Liver (tissue), 7 donors: ENCODE measurements at regions not wholly inside any gene's neighbourhood (a gene's known extent, or its start where the extent isn't known, plus 50 kb on each side); places are given as distances from the start of the nearest gene placed in this dataset.

ENCODE experiments used
- DNase-seq: peaks from one replicate; pipeline ENCODE4 v3.0.0-alpha.2; 2017; ENCODE audit warnings: low spot score
- H3K27ac ChIP-seq, 2 donors: one replicate each; pipeline ENCODE4 v1.7.0; 2013; ENCODE audit warnings: inconsistent platforms in 2 of 2, low read length in 2 of 2, control low read depth in 1 of 2, low read depth in 1 of 2, mild to moderate bottlenecking in 1 of 2
- H3K27me3 ChIP-seq, 4 donors: one replicate each; pipeline versions ENCODE4 v1.6.1 to v1.7.0; 2013; ENCODE audit warnings: low read length in 3 of 4, inconsistent platforms in 1 of 4, mild to moderate bottlenecking in 1 of 4, moderate library complexity in 1 of 4; ENCODE audit not compliant: control insufficient read depth in 4 of 4, insufficient read depth in 4 of 4
- H3K36me3 ChIP-seq, 4 donors: one replicate each; pipeline versions ENCODE4 v1.6.1 to v1.7.0; 2013; ENCODE audit warnings: low read length in 3 of 4, mild to moderate bottlenecking in 3 of 4, low read depth in 1 of 4, moderate library complexity in 1 of 4; ENCODE audit not compliant: control insufficient read depth in 4 of 4, insufficient read depth in 3 of 4
- H3K4me1 ChIP-seq, 4 donors: one replicate each; pipeline versions ENCODE4 v1.6.1 to v1.7.0; 2013; ENCODE audit warnings: low read length in 3 of 4, mild to moderate bottlenecking in 3 of 4, moderate library complexity in 1 of 4; ENCODE audit not compliant: control insufficient read depth in 4 of 4, insufficient read depth in 4 of 4
- H3K4me3 ChIP-seq, 3 donors: one replicate each; pipeline versions ENCODE4 v1.6.1 to v1.7.0; 2013; ENCODE audit warnings: low read length in 3 of 3, control low read depth in 1 of 3, low read depth in 1 of 3, mild to moderate bottlenecking in 1 of 3
- H3K9ac ChIP-seq, 2 donors: one replicate each; pipeline ENCODE4 v1.7.0; 2013; ENCODE audit warnings: low read length in 2 of 2, mild to moderate bottlenecking in 2 of 2, moderate library complexity in 2 of 2, control low read depth in 1 of 2, low read depth in 1 of 2
- H3K9me3 ChIP-seq, 4 donors: one replicate each; pipeline versions ENCODE4 v1.6.1 to v1.7.0; 2013; ENCODE audit warnings: low read length in 3 of 4; ENCODE audit not compliant: control insufficient read depth in 4 of 4
- EGR1 ChIP-seq, 2 donors: IDR thresholded peaks; 2 replicates each; pipeline ENCODE4 v1.6.1; 2016 to 2018; ENCODE audit warnings: antibody characterized with exemption in 2 of 2, low read depth in 2 of 2
- FOXA1 ChIP-seq: IDR thresholded peaks from 2 replicates; pipeline ENCODE4 v1.6.1; 2016; ENCODE audit warnings: antibody characterized with exemption
- FOXA2 ChIP-seq: IDR thresholded peaks from 2 replicates; pipeline ENCODE4 v1.6.1; 2016; ENCODE audit warnings: antibody characterized with exemption
- GABPA ChIP-seq, 2 donors: IDR thresholded peaks in 1 of 2; conservative IDR thresholded peaks in 1 of 2; 2 replicates each; pipeline ENCODE4 v1.6.1; 2016; ENCODE audit warnings: antibody characterized with exemption in 2 of 2, mild to moderate bottlenecking in 1 of 2, moderate library complexity in 1 of 2
- HNF4A ChIP-seq, 2 donors: conservative IDR thresholded peaks; 2 replicates each; pipeline ENCODE4 v1.6.1; 2016; ENCODE audit warnings: antibody characterized with exemption in 2 of 2, mild to moderate bottlenecking in 2 of 2
- HNF4G ChIP-seq: IDR thresholded peaks from 2 replicates; pipeline ENCODE4 v1.6.1; 2016; ENCODE audit warnings: antibody characterized with exemption
- JUND ChIP-seq, 2 donors: IDR thresholded peaks; 2 replicates each; pipeline ENCODE4 v1.6.1; 2016; ENCODE audit warnings: antibody characterized with exemption in 2 of 2
- NR2F2 ChIP-seq: IDR thresholded peaks from 2 replicates; pipeline ENCODE4 v1.6.1; 2016; ENCODE audit warnings: antibody characterized with exemption
- RAD21 ChIP-seq, 2 donors: IDR thresholded peaks; 2 replicates each; pipeline ENCODE4 v1.6.1; 2016; ENCODE audit warnings: antibody characterized with exemption in 2 of 2, mild to moderate bottlenecking in 2 of 2
- RXRA ChIP-seq, 2 donors: IDR thresholded peaks; 2 replicates each; pipeline ENCODE4 v1.6.1; 2017 to 2018; ENCODE audit warnings: antibody characterized with exemption in 2 of 2, mild to moderate bottlenecking in 1 of 2
- TAF1 ChIP-seq: conservative IDR thresholded peaks from 2 replicates; pipeline ENCODE4 v1.6.1; 2016; ENCODE audit warnings: antibody characterized with exemption, mild to moderate bottlenecking
- YY1 ChIP-seq: IDR thresholded peaks from 2 replicates; pipeline ENCODE4 v1.6.1; 2016; ENCODE audit warnings: antibody characterized with exemption, mild to moderate bottlenecking
- WGBS: extraction: QIAGEN DNeasy Blood & Tissue Kit; methylation state at CpG from one replicate; pipeline ENCODE4 v1.1.7; 2013; 5-methylcytosine and 5-hydroxymethylcytosine counted together
- TF ChIP-seq, protein P1 (sequence below): IDR thresholded peaks from 2 replicates; pipeline ENCODE4 v1.6.1; 2016; ENCODE audit warnings: antibody characterized with exemption
- TF ChIP-seq, protein P2 (sequence below): IDR thresholded peaks from 2 replicates; pipeline ENCODE4 v1.6.1; 2016; ENCODE audit warnings: antibody characterized with exemption, mild to moderate bottlenecking
- TF ChIP-seq, protein P3 (sequence below): IDR thresholded peaks from 2 replicates; pipeline ENCODE4 v1.6.1; 2016; ENCODE audit warnings: antibody characterized with exemption
- TF ChIP-seq, protein P4 (sequence below): IDR thresholded peaks from 2 replicates; pipeline ENCODE4 v1.6.1; 2016; ENCODE audit warnings: antibody characterized with exemption
- donor health status: healthy.
- donor health status: healthy.
- donor health status: healthy.
- donor health status: healthy.

DNA sequence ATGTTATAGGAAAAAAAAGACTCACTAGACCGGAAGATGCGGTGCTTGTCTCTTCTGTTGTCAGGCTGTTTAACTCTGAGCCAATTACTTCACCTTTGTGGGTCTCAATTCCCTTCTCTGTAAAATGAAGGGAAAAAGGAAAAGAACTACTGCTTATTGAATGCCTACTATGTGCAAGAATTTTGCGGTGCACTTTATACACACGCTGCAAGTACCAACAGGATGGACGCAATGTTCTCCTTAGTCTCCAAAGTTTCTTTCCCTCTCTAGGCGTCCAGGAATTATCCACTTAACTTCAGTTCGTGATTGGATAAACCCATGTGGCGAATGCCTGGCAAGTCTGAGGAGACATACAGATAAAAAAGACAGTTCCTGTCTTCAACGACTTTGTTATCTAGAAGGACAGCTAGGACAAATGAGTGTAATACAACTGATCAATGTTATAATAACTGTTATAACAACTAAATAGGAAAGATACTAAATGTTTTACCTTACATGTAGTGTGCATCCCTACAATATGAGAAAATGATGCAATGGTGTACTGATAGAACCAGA lies 69.0 kb upstream of the JARID2 start:
- no peak overlapping the region for H3K9ac ChIP-seq
- no peaks in the 10 kb centered on the region for H3K9me3 ChIP-seq
- H3K27ac ChIP-seq, result no peak overlapping the region
- DNase-seq, result no peak
- no peaks in the 10 kb centered on the region for H3K36me3 ChIP-seq
- 86% methylated on average over 9 of the region's 9 CpGs for WGBS
- no peaks in the 10 kb centered on the region for H3K4me1 ChIP-seq
- no peaks in the 10 kb centered on the region for H3K27me3 ChIP-seq
- TF ChIP-seq, protein P1, sequence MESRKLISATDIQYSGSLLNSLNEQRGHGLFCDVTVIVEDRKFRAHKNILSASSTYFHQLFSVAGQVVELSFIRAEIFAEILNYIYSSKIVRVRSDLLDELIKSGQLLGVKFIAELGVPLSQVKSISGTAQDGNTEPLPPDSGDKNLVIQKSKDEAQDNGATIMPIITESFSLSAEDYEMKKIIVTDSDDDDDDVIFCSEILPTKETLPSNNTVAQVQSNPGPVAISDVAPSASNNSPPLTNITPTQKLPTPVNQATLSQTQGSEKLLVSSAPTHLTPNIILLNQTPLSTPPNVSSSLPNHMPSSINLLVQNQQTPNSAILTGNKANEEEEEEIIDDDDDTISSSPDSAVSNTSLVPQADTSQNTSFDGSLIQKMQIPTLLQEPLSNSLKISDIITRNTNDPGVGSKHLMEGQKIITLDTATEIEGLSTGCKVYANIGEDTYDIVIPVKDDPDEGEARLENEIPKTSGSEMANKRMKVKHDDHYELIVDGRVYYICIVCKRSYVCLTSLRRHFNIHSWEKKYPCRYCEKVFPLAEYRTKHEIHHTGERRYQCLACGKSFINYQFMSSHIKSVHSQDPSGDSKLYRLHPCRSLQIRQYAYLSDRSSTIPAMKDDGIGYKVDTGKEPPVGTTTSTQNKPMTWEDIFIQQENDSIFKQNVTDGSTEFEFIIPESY, result no peak
- TF ChIP-seq, protein P2, sequence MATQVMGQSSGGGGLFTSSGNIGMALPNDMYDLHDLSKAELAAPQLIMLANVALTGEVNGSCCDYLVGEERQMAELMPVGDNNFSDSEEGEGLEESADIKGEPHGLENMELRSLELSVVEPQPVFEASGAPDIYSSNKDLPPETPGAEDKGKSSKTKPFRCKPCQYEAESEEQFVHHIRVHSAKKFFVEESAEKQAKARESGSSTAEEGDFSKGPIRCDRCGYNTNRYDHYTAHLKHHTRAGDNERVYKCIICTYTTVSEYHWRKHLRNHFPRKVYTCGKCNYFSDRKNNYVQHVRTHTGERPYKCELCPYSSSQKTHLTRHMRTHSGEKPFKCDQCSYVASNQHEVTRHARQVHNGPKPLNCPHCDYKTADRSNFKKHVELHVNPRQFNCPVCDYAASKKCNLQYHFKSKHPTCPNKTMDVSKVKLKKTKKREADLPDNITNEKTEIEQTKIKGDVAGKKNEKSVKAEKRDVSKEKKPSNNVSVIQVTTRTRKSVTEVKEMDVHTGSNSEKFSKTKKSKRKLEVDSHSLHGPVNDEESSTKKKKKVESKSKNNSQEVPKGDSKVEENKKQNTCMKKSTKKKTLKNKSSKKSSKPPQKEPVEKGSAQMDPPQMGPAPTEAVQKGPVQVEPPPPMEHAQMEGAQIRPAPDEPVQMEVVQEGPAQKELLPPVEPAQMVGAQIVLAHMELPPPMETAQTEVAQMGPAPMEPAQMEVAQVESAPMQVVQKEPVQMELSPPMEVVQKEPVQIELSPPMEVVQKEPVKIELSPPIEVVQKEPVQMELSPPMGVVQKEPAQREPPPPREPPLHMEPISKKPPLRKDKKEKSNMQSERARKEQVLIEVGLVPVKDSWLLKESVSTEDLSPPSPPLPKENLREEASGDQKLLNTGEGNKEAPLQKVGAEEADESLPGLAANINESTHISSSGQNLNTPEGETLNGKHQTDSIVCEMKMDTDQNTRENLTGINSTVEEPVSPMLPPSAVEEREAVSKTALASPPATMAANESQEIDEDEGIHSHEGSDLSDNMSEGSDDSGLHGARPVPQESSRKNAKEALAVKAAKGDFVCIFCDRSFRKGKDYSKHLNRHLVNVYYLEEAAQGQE, result no peak
- no peak for TF ChIP-seq GABPA (IDR thresholded peaks at IDR 0.05 in 1 of 2, conservative IDR thresholded peaks at IDR 0.05 in 1 of 2)
- TF ChIP-seq RXRA (IDR thresholded peaks at IDR 0.05), result no peak
- TF ChIP-seq JUND (IDR thresholded peaks at IDR 0.05), result no peak
- no peak for TF ChIP-seq FOXA1
- no peak for TF ChIP-seq RAD21 (IDR thresholded peaks at IDR 0.05)
- no peak for TF ChIP-seq FOXA2
- no peak overlapping the region for H3K4me3 ChIP-seq

DNA sequence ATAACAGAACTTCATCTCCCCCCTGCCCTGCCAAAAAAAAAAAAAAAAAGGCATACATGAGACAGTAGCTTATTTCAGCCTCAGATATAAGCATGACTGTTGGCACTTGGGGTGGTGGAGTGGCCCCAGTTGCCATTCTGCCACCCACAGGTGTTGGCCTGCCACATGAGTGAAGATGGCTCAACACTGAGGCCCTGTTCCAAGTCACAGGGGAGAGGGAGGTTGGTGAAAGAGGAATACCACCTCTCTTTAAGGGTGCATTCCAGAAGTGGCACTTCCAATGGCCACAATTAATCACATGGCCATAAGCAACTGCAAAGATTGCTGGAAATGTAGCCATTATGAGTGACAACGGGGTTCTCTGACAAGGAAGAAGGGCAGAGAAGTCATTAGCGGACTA lies 61.9 kb upstream of the JARID2 start:
- H3K9ac ChIP-seq, result no peak overlapping the region
- no peaks in the 10 kb centered on the region for H3K36me3 ChIP-seq
- no peak overlapping the region for H3K27ac ChIP-seq
- H3K27me3 ChIP-seq, result no peaks in the 10 kb centered on the region
- H3K9me3 ChIP-seq, result no peaks in the 10 kb centered on the region
- no peaks in the 10 kb centered on the region for H3K4me1 ChIP-seq
- no peak for DNase-seq
- no peak overlapping the region for H3K4me3 ChIP-seq
- 96% methylated on average over 2 of the region's 2 CpGs for WGBS
- TF ChIP-seq, protein P3, sequence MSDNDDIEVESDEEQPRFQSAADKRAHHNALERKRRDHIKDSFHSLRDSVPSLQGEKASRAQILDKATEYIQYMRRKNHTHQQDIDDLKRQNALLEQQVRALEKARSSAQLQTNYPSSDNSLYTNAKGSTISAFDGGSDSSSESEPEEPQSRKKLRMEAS, result no peak
- TF ChIP-seq, protein P2, result no peak
- no peak for TF ChIP-seq FOXA2
- TF ChIP-seq, protein P1, result no peak
- no peak for TF ChIP-seq EGR1 (IDR thresholded peaks at IDR 0.05; ENCODE audit: low read depth in 2 of 2)
- TF ChIP-seq FOXA1, result no peak
- TF ChIP-seq YY1, result no peak
- TF ChIP-seq RAD21 (IDR thresholded peaks at IDR 0.05), result no peak
- no peak for TF ChIP-seq JUND (IDR thresholded peaks at IDR 0.05)
- no peak for TF ChIP-seq HNF4A (conservative IDR thresholded peaks at IDR 0.05)
- no peak for TF ChIP-seq GABPA (IDR thresholded peaks at IDR 0.05 in 1 of 2, conservative IDR thresholded peaks at IDR 0.05 in 1 of 2)
- TF ChIP-seq, protein P4, sequence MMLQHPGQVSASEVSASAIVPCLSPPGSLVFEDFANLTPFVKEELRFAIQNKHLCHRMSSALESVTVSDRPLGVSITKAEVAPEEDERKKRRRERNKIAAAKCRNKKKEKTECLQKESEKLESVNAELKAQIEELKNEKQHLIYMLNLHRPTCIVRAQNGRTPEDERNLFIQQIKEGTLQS, result no peak
- no peak for TF ChIP-seq HNF4G
- no peak for TF ChIP-seq TAF1
- TF ChIP-seq NR2F2, result no peak
